ENCODE measurements at regions not wholly inside any gene's neighbourhood (a gene's known extent, or its start where the extent isn't known, plus 50 kb on each side); places are given as distances from the start of the nearest gene placed in this dataset.

- TF ChIP-seq CTCF (IDR thresholded peaks at IDR 0.05) = no peak
- no peak for TF ChIP-seq POLR2A (IDR thresholded peaks at IDR 0.05)
- TF ChIP-seq POLR2AphosphoS5 (IDR thresholded peaks at IDR 0.05) = no peak
- TF ChIP-seq EP300 (IDR thresholded peaks at IDR 0.05) = no peak
Observed at GRCh38 chrX:56066016-56066415, 166.1 kb upstream of the KLF8 start.
